PFSK-1 (cell line): ENCODE measurements at regions not wholly inside any gene's neighbourhood (a gene's known extent, or its start where the extent isn't known, plus 50 kb on each side); places are given as distances from the start of the nearest gene placed in this dataset.

Source experiments
- FOXP2 ChIP-seq: optimal IDR thresholded peaks from 2 replicates; pipeline ENCODE3; 2011; ENCODE audit warnings: borderline replicate concordance, control low read depth, inconsistent platforms; ENCODE audit not compliant: insufficient read depth; ENCODE audit errors: extremely low read length, extremely low read depth
- POLR2AphosphoS5 ChIP-seq: IDR thresholded peaks from 2 replicates; pipeline ENCODE4 v1.6.1; 2012; ENCODE audit warnings: low read depth, mild to moderate bottlenecking, control low read depth, low read length, moderate library complexity
- REST ChIP-seq, 2 experiments: IDR thresholded peaks; 2 replicates each; pipeline versions ENCODE4 v1.6.1 to v1.8.0; 2011 to 2012; ENCODE audit warnings: low read depth in 2 of 2, low read length in 2 of 2, control low read depth in 1 of 2, inconsistent platforms in 1 of 2, mild to moderate bottlenecking in 1 of 2, moderate library complexity in 1 of 2; ENCODE audit not compliant: insufficient read depth in 1 of 2
- SIN3A ChIP-seq: IDR thresholded peaks from 2 replicates; pipeline ENCODE4 v1.6.1; 2012; ENCODE audit warnings: mild to moderate bottlenecking, low read length, moderate library complexity, borderline replicate concordance; ENCODE audit not compliant: insufficient read depth
- TAF1 ChIP-seq: IDR thresholded peaks from 2 replicates; pipeline ENCODE4 v1.6.1; 2012; ENCODE audit warnings: low read length, control low read depth, borderline replicate concordance; ENCODE audit not compliant: insufficient read depth

GRCh38 chr7:115638853-115639252 lies 391.7 kb downstream of the TFEC start:
- TF ChIP-seq REST (IDR thresholded peaks at IDR 0.05; ENCODE audit: insufficient read depth in 1 of 2, low read depth in 2 of 2, low read length in 2 of 2) (no peak), FOXP2 (no peak), POLR2AphosphoS5 (no peak), SIN3A (no peak), TAF1 (no peak)

GRCh38 chr7:115637128-115637527 lies 393.4 kb downstream of the TFEC start:
- TF ChIP-seq SIN3A (no peak), POLR2AphosphoS5 (no peak)

GRCh38 chr7:115635876-115636275 lies 394.7 kb downstream of the TFEC start:
- TF ChIP-seq POLR2AphosphoS5 (no peak), TAF1 (no peak), FOXP2 (no peak), REST (IDR thresholded peaks at IDR 0.05; ENCODE audit: insufficient read depth in 1 of 2, low read depth in 2 of 2, low read length in 2 of 2) (no peak)

GRCh38 chr7:115635376-115635775 lies 395.2 kb downstream of the TFEC start:
- TF ChIP-seq FOXP2 (no peak), SIN3A (no peak), POLR2AphosphoS5 (no peak), REST (IDR thresholded peaks at IDR 0.05; ENCODE audit: insufficient read depth in 1 of 2, low read depth in 2 of 2, low read length in 2 of 2) (no peak), TAF1 (no peak)

- TF ChIP-seq POLR2AphosphoS5 (no peak), REST (IDR thresholded peaks at IDR 0.05; ENCODE audit: insufficient read depth in 1 of 2, low read depth in 2 of 2, low read length in 2 of 2) (no peak), TAF1 (no peak), FOXP2 (no peak)
Observed at GRCh38 chr7:115634633-115635032, 395.9 kb downstream of the TFEC start.

GRCh38 chr7:115632636-115633035 lies 397.9 kb downstream of the TFEC start:
- no peak for TF ChIP-seq REST (IDR thresholded peaks at IDR 0.05; ENCODE audit: insufficient read depth in 1 of 2, low read depth in 2 of 2, low read length in 2 of 2)
- no peak for TF ChIP-seq TAF1
- no peak for TF ChIP-seq POLR2AphosphoS5
- no peak for TF ChIP-seq FOXP2
- TF ChIP-seq SIN3A, result no peak
